Osteoblast (primary cell): ENCODE measurements at regions not wholly inside any gene's neighbourhood (a gene's known extent, or its start where the extent isn't known, plus 50 kb on each side); places are given as distances from the start of the nearest gene placed in this dataset.

Experiments used
- DNase-seq: peaks from one replicate; pipeline ENCODE4 v3.0.0; 2011; ENCODE audit warnings: low spot score, mixed read lengths; ENCODE audit not compliant: insufficient read length; ENCODE audit errors: missing footprints
- H2AFZ ChIP-seq: 2 replicates; pipeline ENCODE4 v1.6.0; 2011; ENCODE audit warnings: mild to moderate bottlenecking, low read length
- H3K27ac ChIP-seq: 2 replicates; pipeline ENCODE4 v1.5.1; 2011; ENCODE audit warnings: mild to moderate bottlenecking, low read depth, low read length, moderate library complexity
- H3K27me3 ChIP-seq: 2 replicates; pipeline ENCODE4 v1.6.0; 2012; ENCODE audit warnings: mild to moderate bottlenecking, control low read depth, inconsistent platforms, low read length, moderate library complexity; ENCODE audit not compliant: insufficient read depth
- H3K36me3 ChIP-seq: 2 replicates; pipeline ENCODE4 v1.5.1; 2011; ENCODE audit warnings: mild to moderate bottlenecking, low read length, control low read depth, moderate library complexity; ENCODE audit not compliant: insufficient read depth
- H3K4me1 ChIP-seq: 2 replicates; pipeline ENCODE4 v1.5.1; 2011; ENCODE audit warnings: mild to moderate bottlenecking, low read length, control low read depth, moderate library complexity; ENCODE audit not compliant: insufficient read depth
- H3K4me2 ChIP-seq: 2 replicates; pipeline ENCODE4 v1.6.0; 2011; ENCODE audit warnings: mild to moderate bottlenecking, low read length; ENCODE audit not compliant: insufficient read depth
- H3K4me3 ChIP-seq: fragments of 200-600 bp; sonication (generic); 3 replicates; pipeline ENCODE4 v1.5.1; 2012; ENCODE audit warnings: mild to moderate bottlenecking, low read length, inconsistent platforms; ENCODE audit not compliant: insufficient read depth
- H3K79me2 ChIP-seq: 2 replicates; pipeline ENCODE4 v1.6.0; 2012; ENCODE audit warnings: mild to moderate bottlenecking, low read length, control low read depth, inconsistent platforms; ENCODE audit not compliant: insufficient read depth
- H3K9me3 ChIP-seq: 2 replicates; pipeline ENCODE4 v1.5.1; 2011; ENCODE audit warnings: low read depth, low read length, control low read depth
- H4K20me1 ChIP-seq: 2 replicates; pipeline ENCODE4 v1.6.0; 2012; ENCODE audit warnings: mild to moderate bottlenecking, low read length, control low read depth; ENCODE audit not compliant: insufficient read depth
- CTCF ChIP-seq: IDR thresholded peaks from 2 replicates; pipeline ENCODE4 v1.5.1; 2011; ENCODE audit warnings: mild to moderate bottlenecking, low read depth, low read length, moderate library complexity; ENCODE audit errors: extremely low read depth

GRCh38 chr15:81977464-81977863 is 68.4 kb downstream of the MEX3B start:
- H3K27ac ChIP-seq: no peak overlapping the region
- no peak overlapping the region for H3K4me3 ChIP-seq
- H3K4me1 ChIP-seq: no peaks in the 10 kb centered on the region
- TF ChIP-seq CTCF: no peak
- H3K9me3 ChIP-seq: peaks cover 2% of the 10 kb centered on the region
- H3K4me2 ChIP-seq: no peak overlapping the region
- H4K20me1 ChIP-seq: no peaks in the 10 kb centered on the region
- no peaks in the 10 kb centered on the region for H3K36me3 ChIP-seq
- no peak for DNase-seq
- H3K79me2 ChIP-seq: no peaks in the 10 kb centered on the region
- no peak overlapping the region for H2AFZ ChIP-seq
- no peaks in the 10 kb centered on the region for H3K27me3 ChIP-seq

- no peaks in the 10 kb centered on the region for H3K79me2 ChIP-seq
- no peak for TF ChIP-seq CTCF
- H3K4me3 ChIP-seq: no peak overlapping the region
- no peaks in the 10 kb centered on the region for H3K27me3 ChIP-seq
- H2AFZ ChIP-seq: no peak overlapping the region
- no peak overlapping the region for H3K4me2 ChIP-seq
- no peaks in the 10 kb centered on the region for H3K36me3 ChIP-seq
- no peak for DNase-seq
- no peaks in the 10 kb centered on the region for H4K20me1 ChIP-seq
- no peaks in the 10 kb centered on the region for H3K9me3 ChIP-seq
- no peaks in the 10 kb centered on the region for H3K4me1 ChIP-seq
- H3K27ac ChIP-seq: no peak overlapping the region
Measured at GRCh38 chr15:81968691-81969090, 77.1 kb downstream of the MEX3B start.

- Histone ChIP-seq H3K4me3 (no peak overlapping the region), H2AFZ (no peak overlapping the region), H3K4me2 (no peak overlapping the region), H3K27me3 (no peaks in the 10 kb centered on the region), H3K36me3 (no peaks in the 10 kb centered on the region), H4K20me1 (no peaks in the 10 kb centered on the region), H3K4me1 (no peaks in the 10 kb centered on the region), H3K9me3 (no peaks in the 10 kb centered on the region), H3K27ac (no peak overlapping the region), H3K79me2 (no peaks in the 10 kb centered on the region)
- TF ChIP-seq CTCF: no peak
- no peak for DNase-seq
Measured at GRCh38 chr15:81966631-81967030, 79.2 kb downstream of the MEX3B start.

- H3K4me1 ChIP-seq: no peaks in the 10 kb centered on the region
- H3K27me3 ChIP-seq: no peaks in the 10 kb centered on the region
- no peak for TF ChIP-seq CTCF
- no peak for DNase-seq
- no peaks in the 10 kb centered on the region for H4K20me1 ChIP-seq
- no peaks in the 10 kb centered on the region for H3K36me3 ChIP-seq
- no peaks in the 10 kb centered on the region for H3K79me2 ChIP-seq
- no peak overlapping the region for H3K4me3 ChIP-seq
- no peaks in the 10 kb centered on the region for H3K9me3 ChIP-seq
- no peak overlapping the region for H2AFZ ChIP-seq
- H3K4me2 ChIP-seq: no peak overlapping the region
- no peak overlapping the region for H3K27ac ChIP-seq
Measured at GRCh38 chr15:81962482-81962881, 83.3 kb downstream of the MEX3B start.
